ENCODE measurements at regions not wholly inside any gene's neighbourhood (a gene's known extent, or its start where the extent isn't known, plus 50 kb on each side); places are given as distances from the start of the nearest gene placed in this dataset.

GRCh38 chr3:6679510-6679909 is 181.4 kb upstream of the GRM7 start:
- TF ChIP-seq RARB (CRISPR knock-in tag; IDR thresholded peaks at IDR 0.05) (no peak), PATZ1 (CRISPR knock-in tag; IDR thresholded peaks at IDR 0.05; ENCODE audit: borderline replicate concordance) (no peak), GLIS3 (CRISPR knock-in tag; IDR thresholded peaks at IDR 0.05) (no peak), ZNF70 (CRISPR knock-in tag; IDR thresholded peaks at IDR 0.05) (no peak), ZFP30 (CRISPR knock-in tag; IDR thresholded peaks at IDR 0.05) (no peak), ZNF8 (CRISPR knock-in tag; IDR thresholded peaks at IDR 0.05) (no peak)
